Esophagus squamous epithelium (tissue), 4 donors: ENCODE measurements at regions not wholly inside any gene's neighbourhood (a gene's known extent, or its start where the extent isn't known, plus 50 kb on each side); places are given as distances from the start of the nearest gene placed in this dataset.

Experiments
- POLR2A ChIP-seq, 4 donors: fragments of 450-650 bp; IDR thresholded peaks; one replicate each; pipeline ENCODE4 v1.6.1; 2017; ENCODE audit warnings: antibody characterized with exemption in 4 of 4, mild to moderate bottlenecking in 4 of 4, moderate library complexity in 3 of 4
- TF ChIP-seq, protein P1 (sequence below), 6 experiments: fragments of 450-650 bp in 4 of 6; fragments of 200-600 bp in 2 of 6; sonication (generic) in 2 of 6; IDR thresholded peaks; one replicate each; pipeline ENCODE4 v1.5.1; 2016 to 2019; ENCODE audit warnings: antibody characterized with exemption in 6 of 6, mild to moderate bottlenecking in 4 of 6, moderate library complexity in 4 of 6

- TF ChIP-seq, protein P1, sequence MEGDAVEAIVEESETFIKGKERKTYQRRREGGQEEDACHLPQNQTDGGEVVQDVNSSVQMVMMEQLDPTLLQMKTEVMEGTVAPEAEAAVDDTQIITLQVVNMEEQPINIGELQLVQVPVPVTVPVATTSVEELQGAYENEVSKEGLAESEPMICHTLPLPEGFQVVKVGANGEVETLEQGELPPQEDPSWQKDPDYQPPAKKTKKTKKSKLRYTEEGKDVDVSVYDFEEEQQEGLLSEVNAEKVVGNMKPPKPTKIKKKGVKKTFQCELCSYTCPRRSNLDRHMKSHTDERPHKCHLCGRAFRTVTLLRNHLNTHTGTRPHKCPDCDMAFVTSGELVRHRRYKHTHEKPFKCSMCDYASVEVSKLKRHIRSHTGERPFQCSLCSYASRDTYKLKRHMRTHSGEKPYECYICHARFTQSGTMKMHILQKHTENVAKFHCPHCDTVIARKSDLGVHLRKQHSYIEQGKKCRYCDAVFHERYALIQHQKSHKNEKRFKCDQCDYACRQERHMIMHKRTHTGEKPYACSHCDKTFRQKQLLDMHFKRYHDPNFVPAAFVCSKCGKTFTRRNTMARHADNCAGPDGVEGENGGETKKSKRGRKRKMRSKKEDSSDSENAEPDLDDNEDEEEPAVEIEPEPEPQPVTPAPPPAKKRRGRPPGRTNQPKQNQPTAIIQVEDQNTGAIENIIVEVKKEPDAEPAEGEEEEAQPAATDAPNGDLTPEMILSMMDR (IDR thresholded peaks at IDR 0.05) = no peak
- TF ChIP-seq POLR2A (IDR thresholded peaks at IDR 0.05) = no peak
Measured at GRCh38 chr13:59197397-59197796, 966.3 kb downstream of the DIAPH3 start.
